ENCODE measurements at regions not wholly inside any gene's neighbourhood (a gene's known extent, or its start where the extent isn't known, plus 50 kb on each side); places are given as distances from the start of the nearest gene placed in this dataset.
"Not testable (repeated sequence)": the region's sequence is repeated elsewhere in the genome, so short reads cannot be mapped to it uniquely, and the experiment has no call there.

DNA sequence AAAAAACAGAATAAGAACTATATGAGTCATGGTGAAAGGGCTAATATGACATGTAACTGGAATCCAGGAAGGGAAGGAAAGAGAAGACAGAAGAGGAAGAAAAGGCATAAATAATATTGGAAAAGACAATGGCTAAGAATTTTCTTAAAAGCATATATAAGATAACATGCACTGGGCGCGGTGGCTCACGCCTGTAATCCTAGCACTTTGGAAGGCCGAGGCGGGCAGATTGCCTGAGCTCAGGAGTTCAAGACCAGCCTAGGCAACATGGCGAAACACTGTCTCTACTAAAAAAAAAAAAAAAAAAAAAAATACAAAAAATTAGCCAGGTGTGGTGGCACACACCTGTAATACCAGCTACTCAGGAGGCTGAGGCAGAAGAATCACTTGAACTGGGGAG lies 54.8 kb upstream of the UNC5A start:
- TF ChIP-seq, protein P1, sequence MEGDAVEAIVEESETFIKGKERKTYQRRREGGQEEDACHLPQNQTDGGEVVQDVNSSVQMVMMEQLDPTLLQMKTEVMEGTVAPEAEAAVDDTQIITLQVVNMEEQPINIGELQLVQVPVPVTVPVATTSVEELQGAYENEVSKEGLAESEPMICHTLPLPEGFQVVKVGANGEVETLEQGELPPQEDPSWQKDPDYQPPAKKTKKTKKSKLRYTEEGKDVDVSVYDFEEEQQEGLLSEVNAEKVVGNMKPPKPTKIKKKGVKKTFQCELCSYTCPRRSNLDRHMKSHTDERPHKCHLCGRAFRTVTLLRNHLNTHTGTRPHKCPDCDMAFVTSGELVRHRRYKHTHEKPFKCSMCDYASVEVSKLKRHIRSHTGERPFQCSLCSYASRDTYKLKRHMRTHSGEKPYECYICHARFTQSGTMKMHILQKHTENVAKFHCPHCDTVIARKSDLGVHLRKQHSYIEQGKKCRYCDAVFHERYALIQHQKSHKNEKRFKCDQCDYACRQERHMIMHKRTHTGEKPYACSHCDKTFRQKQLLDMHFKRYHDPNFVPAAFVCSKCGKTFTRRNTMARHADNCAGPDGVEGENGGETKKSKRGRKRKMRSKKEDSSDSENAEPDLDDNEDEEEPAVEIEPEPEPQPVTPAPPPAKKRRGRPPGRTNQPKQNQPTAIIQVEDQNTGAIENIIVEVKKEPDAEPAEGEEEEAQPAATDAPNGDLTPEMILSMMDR (IDR thresholded peaks at IDR 0.05; ENCODE audit: extremely low read depth in 1 of 2, insufficient read depth in 1 of 2, low read depth in 1 of 2, low read length in 2 of 2), result not testable (repeated sequence)
- TF ChIP-seq POLR2AphosphoS5 (IDR thresholded peaks at IDR 0.05; ENCODE audit: insufficient read depth, low read depth, low read length), result not testable (repeated sequence)

Measured in endothelial cell of umbilical vein (primary cell).